ENCODE measurements at regions not wholly inside any gene's neighbourhood (a gene's known extent, or its start where the extent isn't known, plus 50 kb on each side); places are given as distances from the start of the nearest gene placed in this dataset.

- peak; percentile 25 for DNase-seq
These were observed 209.1 kb upstream of the JADE1 start for GRCh38 chr4:128600410-128600809.

- DNase-seq: no peak
These were observed 212.0 kb upstream of the JADE1 start for GRCh38 chr4:128597500-128597899.

DNA sequence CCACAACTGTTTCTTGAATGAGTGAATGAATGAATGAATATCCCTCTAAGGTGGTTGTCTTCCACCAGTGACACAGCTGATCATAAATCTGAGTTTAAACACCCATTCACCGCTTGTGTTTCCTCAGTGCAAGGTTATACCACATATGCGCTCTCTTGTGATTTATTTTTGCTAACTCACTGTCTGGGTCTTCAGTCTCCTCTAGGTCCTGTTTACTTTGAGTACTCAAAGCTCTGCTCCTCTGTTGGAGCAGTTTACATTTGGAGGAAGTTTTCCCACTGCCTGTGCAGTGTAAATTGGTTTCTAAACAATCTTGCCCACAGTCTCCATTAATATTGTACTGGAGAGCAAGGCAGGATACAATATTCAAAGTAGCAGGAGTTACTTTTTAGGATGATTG, 212.6 kb upstream of the JADE1 start:
- no peak for DNase-seq

DNA sequence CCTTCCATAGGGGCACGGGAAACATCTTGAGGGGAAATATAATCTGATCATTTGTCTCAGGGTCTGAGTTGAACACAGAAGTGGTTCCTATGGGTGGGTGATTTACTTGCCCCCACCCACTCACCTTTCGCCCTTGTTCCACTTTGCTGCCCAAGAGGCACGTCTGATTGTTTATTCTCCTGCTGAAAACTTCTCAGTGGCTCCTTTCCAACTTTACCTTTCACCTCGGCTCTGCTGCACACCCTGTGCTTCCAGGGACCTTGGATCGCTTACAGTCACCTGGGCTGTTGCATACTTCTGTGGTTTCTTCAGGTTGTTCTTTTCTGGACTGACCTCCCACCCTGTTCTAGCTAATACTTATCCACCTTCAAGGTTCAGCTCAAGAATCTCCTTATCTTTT, 213.4 kb upstream of the JADE1 start:
- peak; percentile 12 for DNase-seq

DNA sequence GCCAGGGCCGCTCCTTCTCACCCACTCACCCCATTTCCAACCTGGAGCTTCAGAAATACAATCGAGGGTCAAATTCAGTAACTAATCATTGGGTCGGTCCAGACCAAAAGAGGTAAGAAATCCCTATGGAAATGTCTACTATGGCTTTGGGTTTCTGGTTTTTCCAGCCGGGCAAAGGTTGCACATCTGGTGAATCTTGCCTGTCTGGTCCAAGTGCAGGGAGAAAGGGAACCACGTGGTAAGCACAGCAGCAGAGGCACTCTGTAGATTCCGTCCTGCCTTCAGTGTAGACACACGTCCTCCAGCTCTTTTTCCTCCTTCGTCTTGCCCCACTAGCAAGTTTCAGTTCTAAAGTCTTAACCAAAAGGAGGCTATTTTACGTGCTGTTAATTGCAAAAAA, 218.0 kb upstream of the JADE1 start:
- no peak for DNase-seq

GRCh38 chr4:128590773-128591172, 218.7 kb upstream of the JADE1 start:
- DNase-seq: peak; percentile 27

- DNase-seq: peak; percentile 73
These were observed 219.3 kb upstream of the JADE1 start for GRCh38 chr4:128590034-128590740.

- no peak for DNase-seq
These were observed 220.0 kb upstream of the JADE1 start for GRCh38 chr4:128589384-128589965.

GRCh38 chr4:128587382-128587781, 222.1 kb upstream of the JADE1 start:
- no peak for DNase-seq

DNA sequence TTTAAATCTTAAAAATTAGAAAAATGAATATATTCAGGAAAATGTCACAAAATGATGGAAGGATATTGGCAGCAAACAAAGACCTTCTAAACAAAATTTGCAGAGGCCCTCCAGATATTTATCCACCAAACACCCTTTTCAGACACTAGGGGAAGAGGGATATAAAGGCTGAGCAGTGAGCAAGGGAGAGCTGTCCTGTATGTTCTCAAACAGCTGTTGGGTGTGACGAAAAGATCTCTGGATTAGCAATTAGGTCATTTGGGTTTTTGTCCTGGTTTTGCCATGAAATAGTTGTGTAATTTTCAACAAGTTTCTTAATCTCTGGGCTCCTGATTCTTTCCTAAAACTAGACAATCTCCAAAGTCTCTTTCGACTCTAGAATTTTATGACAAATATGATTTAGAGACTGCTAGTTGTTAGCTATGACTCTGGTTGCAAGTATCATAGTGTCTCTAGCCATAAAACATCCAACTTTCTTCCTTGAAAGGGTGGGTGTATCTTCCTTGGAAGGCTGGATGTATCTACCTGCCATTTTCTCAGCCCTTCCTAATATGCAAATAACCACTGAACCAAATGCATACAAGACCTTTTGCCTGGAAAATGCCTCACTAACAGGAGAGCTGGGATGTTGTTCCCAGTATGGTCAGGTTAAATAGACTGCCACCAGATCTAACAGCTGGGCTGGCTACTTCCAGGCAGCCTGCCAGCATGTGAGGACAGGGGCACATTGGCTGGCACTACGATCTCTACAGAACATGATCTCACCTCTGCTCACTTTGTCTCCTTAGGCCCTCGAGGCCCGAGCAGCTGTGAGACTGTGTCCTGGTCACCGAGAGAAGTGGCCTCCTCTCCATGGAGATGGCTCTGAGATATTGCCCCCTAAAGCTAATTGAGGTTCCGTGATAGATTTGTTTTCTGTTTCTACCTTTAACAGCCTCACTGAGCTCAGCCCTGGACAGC, 225.5 kb upstream of the JADE1 start:
- DNase-seq: peak; percentile 5

DNA sequence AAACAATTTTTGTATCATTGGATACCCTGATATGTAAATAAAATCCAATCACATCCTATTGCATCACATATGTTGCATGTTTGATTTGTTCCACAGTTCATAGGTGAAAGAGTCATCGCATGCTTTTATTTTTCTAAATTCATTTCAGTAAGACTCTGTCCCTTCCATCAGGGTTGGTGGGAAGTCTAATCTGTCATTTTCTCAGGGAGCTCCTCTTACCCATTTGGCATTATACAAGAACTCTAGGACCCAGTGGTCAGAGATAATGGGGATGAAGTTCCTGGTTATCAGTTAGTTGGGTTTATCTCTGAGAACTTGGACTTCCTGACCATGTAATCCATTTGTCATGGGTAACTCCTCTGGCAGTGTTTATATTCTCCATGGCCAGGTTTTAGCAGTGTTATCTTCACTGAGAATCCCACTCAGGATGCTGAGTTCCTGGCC, 227.1 kb upstream of the JADE1 start:
- no peak for DNase-seq

- DNase-seq: no peak
These were observed 230.2 kb upstream of the JADE1 start for GRCh38 chr4:128579154-128579853.

DNA sequence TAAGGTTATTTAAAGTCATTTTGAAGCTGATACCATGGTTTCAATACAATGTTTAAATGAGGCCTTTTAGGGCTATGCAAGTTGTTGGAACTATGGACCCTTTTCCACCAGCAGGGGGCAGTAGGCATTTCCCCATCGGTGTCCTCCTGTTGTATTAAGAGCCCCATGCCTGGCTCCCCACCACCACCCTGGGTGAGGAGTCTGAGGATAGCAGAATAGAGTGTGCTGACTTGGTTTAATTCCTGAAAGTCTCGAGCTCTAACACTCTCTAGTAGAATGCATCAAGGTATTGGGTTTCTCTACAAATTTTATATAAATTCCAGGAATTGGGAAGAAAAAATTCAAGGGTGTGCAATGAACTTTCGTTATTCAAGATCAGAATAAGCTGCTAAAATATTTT, 234.8 kb upstream of the JADE1 start:
- DNase-seq: no peak

GRCh38 chr4:128573781-128574508, 235.6 kb upstream of the JADE1 start:
- DNase-seq: peak; percentile 23

DNA sequence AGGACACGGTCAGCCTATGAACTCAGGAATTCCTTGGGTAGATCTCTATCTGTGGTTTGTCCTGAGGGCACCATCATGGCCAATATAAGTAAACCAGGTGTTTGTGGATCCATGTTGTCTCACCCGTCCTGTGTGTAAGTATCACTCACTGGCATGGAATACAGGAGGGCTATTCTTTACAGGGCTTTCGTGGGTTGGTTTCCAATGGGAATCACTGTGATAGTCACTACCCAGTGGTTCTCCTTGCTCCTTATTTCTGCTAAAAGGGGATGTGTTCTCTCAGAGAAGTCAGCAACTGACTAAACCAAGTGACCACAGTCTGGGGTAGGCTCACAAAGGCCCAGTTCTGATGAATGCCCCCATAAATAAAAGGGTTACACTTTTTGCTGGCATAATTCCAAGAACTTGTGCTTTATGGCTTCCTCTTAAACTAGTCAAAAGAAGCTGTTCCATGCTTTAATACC, 236.7 kb upstream of the JADE1 start:
- no peak for DNase-seq

DNA sequence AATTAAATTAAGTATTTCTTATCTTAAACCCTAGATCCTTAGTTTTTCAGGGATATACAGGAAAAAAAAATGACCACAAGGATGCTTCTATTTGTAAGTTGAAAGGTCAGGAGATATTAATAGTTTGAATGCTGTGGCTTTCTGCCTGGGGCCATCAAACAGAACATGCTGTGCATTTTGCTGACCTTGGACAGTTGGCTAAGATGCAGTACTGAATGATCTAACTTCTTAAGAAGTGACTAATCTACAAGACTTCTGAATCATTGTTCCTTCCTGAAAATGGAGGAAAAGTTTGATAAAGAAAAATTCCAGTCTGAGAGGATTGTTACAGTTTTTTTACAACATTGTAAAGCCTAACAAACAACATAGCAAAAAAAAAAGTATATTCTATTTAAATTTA, 237.8 kb upstream of the JADE1 start:
- no peak for DNase-seq

- no peak for DNase-seq
These were observed 239.0 kb upstream of the JADE1 start for GRCh38 chr4:128570387-128570975.

DNA sequence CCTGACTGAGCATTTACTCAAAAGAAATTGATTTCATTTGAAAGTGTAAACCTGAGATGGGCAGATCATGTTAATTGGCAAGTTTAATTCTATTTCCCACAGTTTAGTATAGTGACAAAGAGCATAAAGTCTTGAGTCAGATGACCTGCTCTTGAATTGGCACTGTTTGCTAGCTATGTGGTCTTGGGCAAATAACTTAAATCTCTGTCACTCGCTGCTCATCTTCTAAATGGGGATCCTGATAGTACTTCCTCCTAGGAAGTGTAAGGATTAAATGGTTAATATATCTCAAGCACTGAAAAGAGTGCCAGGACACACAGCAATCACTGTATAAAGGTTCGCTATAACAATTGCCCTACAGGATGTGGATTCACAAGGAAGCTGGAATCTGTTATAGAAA, 242.8 kb upstream of the JADE1 start:
- no peak for DNase-seq

DNA sequence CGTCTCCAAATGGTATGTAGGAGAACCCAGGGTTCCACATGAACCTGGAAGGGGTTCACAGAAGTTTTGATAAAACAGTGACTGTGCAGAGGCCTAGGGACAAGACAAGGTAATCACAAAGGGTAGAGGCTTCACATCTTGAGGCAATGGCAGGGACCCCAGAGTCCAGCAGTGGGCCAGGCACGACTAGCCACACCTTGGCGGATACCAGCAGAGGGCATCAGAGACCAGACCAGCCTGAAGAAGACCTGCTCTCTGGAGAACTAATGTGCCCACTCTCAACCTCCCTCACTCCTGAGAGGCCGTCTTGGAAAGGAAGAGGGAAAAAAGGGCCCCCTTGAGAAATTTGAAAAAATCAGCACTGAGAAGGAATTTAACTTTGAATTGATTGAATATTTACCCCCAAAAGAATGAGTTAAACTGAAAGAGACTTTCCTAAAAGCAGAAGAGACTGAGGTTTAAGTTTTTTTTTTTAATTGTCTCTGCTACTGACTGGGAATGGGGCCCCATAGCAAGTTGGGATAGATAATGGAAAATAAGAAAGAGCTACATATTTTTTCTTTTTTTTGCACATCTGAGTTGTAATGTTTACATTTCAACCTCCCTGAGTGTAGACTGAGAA, 243.8 kb upstream of the JADE1 start:
- DNase-seq: no peak

DNA sequence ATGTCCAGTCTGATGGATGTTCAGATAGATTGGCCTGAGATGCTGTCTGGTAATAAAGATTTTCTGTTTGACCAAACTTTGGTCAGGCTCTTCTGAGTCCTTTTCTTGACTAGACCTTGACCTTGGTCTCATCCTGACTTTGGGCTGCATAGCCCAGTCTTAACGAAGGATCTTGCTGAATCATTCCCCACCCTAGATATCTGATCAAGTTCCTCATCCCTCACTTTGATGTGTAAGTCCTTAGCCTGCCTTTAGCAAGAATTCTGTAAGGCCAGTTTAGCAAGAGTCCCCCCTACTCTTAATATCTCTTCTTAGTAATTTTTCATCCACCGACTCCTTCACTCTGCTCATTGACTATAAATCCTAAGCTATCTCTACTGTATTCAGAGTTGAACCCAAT, 244.4 kb upstream of the JADE1 start:
- DNase-seq: no peak

DNA sequence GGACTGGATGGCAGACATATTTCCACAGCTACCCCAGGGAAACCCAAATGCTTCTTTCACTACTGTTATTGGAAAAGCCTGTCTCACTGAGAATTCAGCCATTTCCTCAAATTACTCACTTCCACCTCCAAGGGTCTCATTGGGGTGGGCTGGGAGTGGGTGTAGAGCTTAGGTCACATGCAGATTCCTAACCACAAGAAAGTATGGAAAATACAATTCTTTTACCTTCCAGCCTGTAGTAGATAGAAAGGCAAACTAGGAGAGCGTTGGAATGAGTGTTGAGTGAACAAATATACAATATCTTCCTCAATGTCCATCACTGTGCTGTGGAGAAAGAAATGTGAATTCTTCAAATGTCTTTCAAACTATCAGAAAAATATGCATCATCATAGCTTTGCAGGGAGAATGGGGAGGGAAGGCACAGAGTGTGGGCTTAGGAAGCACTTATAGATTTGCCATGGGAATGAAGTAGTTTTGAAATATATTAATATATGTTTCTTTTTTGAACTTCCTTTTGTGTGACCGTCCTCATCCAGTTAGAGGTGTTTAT, 245.3 kb upstream of the JADE1 start:
- no peak for DNase-seq

Data from DMS79 treated with DMSO at 0.1 percent for 48 hours (cell line).